NCI-H526 (cell line): ENCODE measurements at regions not wholly inside any gene's neighbourhood (a gene's known extent, or its start where the extent isn't known, plus 50 kb on each side); places are given as distances from the start of the nearest gene placed in this dataset.
"Not testable (repeated sequence)": the region's sequence is repeated elsewhere in the genome, so short reads cannot be mapped to it uniquely, and the experiment has no call there.

Source experiments
- DNase-seq, 2 experiments: peaks; one replicate each; lab custom pipeline; 2025; lab: John Stamatoyannopoulos, UW

GRCh38 chr5:176060472-176061268 lies 92.6 kb upstream of the THOC3 start:
- not testable (repeated sequence) for DNase-seq

DNA sequence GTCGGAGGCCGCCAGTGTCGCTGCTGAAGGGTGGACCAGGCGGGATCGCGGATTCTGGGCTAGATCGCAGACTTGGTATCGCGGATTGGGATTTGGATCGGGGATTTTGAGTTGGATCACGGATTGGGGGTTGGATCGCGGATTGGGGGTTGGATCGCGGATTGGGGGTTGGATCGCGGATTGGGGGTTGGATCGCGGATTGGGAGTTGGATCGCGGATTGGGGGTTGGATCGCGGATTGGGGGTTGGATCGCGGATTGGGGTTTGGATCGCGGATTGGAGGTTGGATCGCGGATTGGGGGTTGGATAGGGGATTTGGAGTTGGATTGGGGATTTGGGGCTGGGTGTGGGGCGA lies 93.1 kb upstream of the THOC3 start:
- DNase-seq: not testable (repeated sequence)

- not testable (repeated sequence) for DNase-seq
These were observed 93.5 kb upstream of the THOC3 start for GRCh38 chr5:176061660-176062059.

DNA sequence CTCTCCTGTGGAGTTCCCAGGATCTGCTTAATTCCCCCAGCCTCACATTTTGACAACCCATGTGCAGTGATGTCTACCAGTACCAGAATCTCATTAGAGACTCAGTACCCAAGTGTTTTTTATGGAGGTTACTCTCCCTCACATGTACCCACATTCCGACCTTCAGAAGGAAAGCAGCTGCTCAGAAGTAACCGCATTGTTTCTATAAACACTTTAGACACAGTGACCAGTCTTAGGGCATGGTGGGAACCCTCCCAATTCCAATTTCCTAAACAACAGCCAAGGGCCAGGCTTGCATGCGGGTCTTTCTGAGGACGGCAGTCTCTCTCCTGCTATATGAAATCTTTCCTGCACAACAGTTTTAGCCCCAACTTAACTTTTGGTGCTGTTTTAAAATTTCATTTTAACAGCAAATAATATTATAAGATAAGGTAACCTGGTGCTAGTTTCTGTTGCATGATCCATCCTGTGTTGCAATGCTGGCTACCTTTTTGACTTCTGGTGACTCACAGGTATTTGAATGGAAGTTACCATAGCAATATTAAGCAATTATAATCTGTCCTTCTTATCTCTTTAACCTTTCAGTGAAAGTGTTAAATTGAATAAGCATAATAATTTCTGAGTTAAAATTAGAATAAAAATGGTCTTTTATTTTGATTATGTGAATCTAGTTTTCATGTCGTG lies 98.3 kb upstream of the THOC3 start:
- DNase-seq: not testable (repeated sequence)

- not testable (repeated sequence) for DNase-seq
These were observed 99.0 kb upstream of the THOC3 start for GRCh38 chr5:176067162-176067561.

GRCh38 chr5:176067948-176068347 lies 99.8 kb upstream of the THOC3 start:
- not testable (repeated sequence) for DNase-seq

DNA sequence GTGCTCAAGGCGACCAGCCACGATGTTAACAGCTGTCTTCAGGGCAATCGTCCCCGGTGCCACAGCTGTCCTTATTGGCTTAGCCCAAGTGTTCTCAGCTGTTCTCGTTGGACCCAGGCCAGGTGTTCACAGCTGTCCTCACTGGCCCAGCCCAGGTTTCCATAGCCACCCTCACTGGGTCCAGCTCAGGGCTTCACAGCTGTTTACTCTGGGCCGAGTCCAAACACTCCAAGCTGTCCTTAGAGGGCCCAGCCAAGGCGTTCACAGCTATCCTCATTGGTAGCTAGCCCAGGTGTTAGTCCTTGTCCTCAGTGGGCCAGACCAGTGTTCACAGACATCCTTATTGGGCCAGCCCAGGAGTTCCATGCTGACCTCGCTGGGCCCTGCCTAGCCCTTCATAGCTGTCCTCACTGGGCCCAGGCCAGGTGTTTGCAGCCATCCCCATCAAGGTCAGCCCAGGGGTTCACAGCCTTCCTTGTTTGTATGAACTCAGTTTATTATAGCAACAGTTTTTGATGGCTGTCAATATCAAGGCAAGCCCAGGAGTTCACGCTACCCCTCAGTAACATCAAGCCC lies 106.0 kb upstream of the THOC3 start:
- DNase-seq: not testable (repeated sequence)

DNA sequence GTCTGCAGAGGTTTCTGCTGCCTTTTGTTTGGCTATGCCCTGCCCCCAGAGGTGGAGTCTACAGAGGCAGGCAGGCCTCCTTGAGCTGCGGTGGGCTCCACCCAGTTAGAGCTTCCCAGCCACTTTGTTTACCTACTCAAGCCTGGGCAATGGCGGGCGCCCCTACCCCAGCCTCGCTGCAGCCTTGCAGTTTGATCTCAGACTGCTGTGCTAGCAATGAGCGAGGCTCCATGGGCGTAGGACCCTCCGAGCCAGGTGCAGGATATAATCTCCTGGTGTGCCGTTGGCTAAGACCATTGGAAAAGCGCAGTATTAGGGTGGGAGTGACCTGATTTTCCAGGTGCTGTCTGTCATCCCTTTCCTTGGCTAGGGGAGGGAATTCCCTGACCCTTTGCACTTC lies 115.6 kb upstream of the THOC3 start:
- not testable (repeated sequence) for DNase-seq

- DNase-seq: not testable (repeated sequence)
These were observed 135.0 kb upstream of the THOC3 start for GRCh38 chr5:176103083-176103482.

DNA sequence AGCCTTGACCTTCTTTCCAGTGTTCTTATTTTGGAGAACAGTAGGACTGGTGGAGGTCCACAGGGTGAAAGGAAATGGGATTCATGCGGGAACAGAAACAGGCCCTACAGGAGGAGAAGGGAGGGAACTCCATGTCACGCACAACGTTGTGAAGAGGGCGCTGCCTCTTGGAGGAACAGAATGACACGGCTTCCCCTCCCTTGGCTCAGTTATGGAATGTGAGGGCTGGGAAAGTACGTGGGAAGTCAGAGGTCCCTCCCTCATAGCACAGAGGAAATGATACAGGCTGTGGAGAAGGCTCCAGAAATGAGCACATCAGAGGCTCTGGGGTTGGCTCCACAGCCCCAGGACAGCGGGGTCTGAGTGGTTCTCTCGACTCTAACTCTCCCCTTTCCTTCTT lies 125.3 kb upstream of the SIMC1 start:
- DNase-seq: not testable (repeated sequence)

GRCh38 chr5:176113673-176114335 lies 124.4 kb upstream of the SIMC1 start:
- DNase-seq: not testable (repeated sequence)

- DNase-seq: not testable (repeated sequence)
These were observed 123.4 kb upstream of the SIMC1 start for GRCh38 chr5:176114825-176115224.

GRCh38 chr5:176117699-176118238 lies 120.5 kb upstream of the SIMC1 start:
- DNase-seq: not testable (repeated sequence)

DNA sequence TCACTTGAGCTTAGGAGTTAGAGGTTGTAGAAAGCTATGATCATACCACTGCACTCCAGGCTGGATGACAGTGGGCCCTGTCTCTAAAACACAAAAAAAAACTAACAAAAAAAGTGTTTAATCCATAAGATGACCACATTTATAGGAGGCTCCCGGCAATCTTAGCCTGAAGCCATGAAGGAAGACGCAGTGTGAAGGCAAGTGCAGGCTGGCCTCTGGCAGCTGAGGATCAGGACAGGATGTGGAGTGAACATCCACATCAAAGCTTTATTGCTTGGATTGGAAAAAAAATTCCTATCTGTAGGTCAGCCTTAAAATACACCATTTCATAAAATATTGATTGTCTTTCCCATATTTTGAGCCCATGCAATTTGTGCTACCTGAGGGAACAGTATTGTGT lies 115.9 kb upstream of the SIMC1 start:
- not testable (repeated sequence) for DNase-seq

GRCh38 chr5:176124120-176124519 lies 114.1 kb upstream of the SIMC1 start:
- DNase-seq: not testable (repeated sequence)

- no peak for DNase-seq
These were observed 106.5 kb upstream of the SIMC1 start for GRCh38 chr5:176131771-176132170.

DNA sequence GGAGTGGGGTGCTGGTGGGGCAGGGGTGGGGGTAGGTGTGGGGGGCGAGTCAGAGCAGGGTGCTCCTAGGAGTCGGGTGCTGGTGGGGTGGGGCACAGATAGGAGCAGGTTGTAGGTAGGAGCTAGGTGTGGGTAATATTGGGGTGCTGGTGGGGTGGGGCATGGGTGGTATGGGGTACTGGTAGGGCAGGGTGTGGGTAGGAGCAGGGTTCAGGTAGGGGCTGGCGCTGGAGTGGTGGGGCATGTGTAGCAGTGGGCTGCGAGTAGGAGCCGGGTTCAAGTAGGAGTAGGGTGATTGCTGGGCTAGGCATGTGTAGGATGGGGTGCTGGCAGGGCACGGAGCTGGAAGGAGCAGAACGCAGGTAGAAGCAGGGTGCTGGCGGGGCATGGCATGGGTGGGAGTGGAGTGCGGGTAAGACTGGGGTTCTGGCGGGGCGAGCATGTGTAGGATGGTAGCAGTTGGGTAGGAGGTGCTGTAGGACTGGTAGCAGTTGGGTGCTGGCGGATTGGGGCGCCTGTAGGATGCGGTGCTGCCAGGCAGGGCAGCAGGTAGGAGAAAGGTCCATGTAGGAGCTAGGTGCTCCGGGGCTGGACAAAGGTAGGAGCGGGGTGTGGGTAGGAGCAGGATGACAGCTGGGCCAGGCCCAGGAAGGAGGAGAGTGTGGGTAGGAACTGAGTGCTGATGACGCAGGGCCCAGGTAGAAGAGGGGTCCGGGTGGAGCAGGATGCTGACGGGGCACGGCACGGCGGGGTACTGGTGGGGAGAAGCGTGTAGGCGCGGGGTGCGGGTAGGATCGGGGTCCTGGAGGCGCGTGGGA lies 105.5 kb upstream of the SIMC1 start:
- DNase-seq: peak in 1 of 2 experiments; percentile 17

- peak in 1 of 2 experiments; percentile 27 for DNase-seq
These were observed 104.8 kb upstream of the SIMC1 start for GRCh38 chr5:176133289-176133870.

GRCh38 chr5:176133877-176134276 lies 104.3 kb upstream of the SIMC1 start:
- no peak for DNase-seq

DNA sequence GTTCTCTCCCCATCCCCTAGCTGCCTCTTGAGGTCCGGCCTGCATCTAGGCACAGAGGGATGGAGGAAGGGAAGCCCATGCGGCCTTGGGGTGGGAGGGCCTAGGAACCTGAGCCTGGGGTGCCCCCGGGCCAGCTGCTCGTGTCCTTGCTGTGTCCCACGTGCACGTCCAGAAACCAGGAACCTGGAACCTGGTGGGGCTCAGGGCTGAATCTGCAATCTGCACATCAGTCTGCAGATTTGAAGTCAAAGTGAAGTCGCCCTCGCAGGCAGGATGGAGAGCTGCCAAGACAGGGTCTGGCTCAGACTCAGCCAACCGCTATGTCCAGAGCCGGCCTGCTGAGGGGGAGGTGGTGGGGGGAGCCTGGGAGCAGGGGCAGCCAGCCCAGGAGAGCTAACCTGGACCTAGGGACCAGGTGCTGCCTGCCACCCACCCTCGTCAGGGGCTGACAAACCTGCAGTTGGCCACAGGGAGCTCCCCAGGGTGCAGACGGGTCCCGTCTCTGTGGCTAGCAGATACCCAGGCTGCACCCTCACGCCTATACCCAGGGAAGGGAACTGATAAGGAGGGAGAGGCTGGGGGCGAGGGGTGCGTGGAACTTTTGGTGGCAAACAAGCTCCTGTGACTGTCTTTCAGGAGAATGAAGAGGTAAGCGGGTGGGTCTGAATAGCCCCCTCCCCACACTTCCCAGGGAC lies 103.5 kb upstream of the SIMC1 start:
- DNase-seq: no peak
